Kidney epithelial cell (primary cell): ENCODE measurements at regions not wholly inside any gene's neighbourhood (a gene's known extent, or its start where the extent isn't known, plus 50 kb on each side); places are given as distances from the start of the nearest gene placed in this dataset.

ENCODE experiments used
- DNase-seq: peaks from one replicate; pipeline ENCODE4 v3.0.0-alpha.2; 2010; ENCODE audit warnings: low read depth
- H3K27me3 ChIP-seq: 2 replicates; pipeline ENCODE4 v1.6.0; 2011; ENCODE audit warnings: low read length; ENCODE audit not compliant: control insufficient read depth, insufficient read depth
- H3K36me3 ChIP-seq: 2 replicates; pipeline ENCODE4 v1.5.1; 2011; ENCODE audit warnings: low read length; ENCODE audit not compliant: control insufficient read depth, insufficient read depth
- H3K4me3 ChIP-seq: 2 replicates; pipeline ENCODE4 v1.5.1; 2011; ENCODE audit warnings: low read depth, mild to moderate bottlenecking, control low read depth, low read length
- CTCF ChIP-seq: IDR thresholded peaks from 2 replicates; pipeline ENCODE4 v1.5.1; 2011; ENCODE audit warnings: mild to moderate bottlenecking, moderate library complexity, low read length, control low read depth, inconsistent platforms; ENCODE audit not compliant: insufficient read depth, poor library complexity, severe bottlenecking

GRCh38 chr7:142668495-142668894, 80.8 kb upstream of the PRSS1 start:
- no peaks in the 10 kb centered on the region for H3K27me3 ChIP-seq
- DNase-seq = no peak
- H3K4me3 ChIP-seq = no peak overlapping the region
- TF ChIP-seq CTCF = no peak
- H3K36me3 ChIP-seq = no peaks in the 10 kb centered on the region

GRCh38 chr7:142657376-142657775, 91.9 kb upstream of the PRSS1 start:
- DNase-seq = no peak
- Histone ChIP-seq H3K36me3 (no peaks in the 10 kb centered on the region), H3K27me3 (no peaks in the 10 kb centered on the region), H3K4me3 (no peak overlapping the region)
- no peak for TF ChIP-seq CTCF

- H3K36me3 ChIP-seq = no peaks in the 10 kb centered on the region
- no peak for TF ChIP-seq CTCF
- no peak for DNase-seq
- no peaks in the 10 kb centered on the region for H3K27me3 ChIP-seq
- no peak overlapping the region for H3K4me3 ChIP-seq
Observed at GRCh38 chr7:142654398-142654797, 94.9 kb upstream of the PRSS1 start.

GRCh38 chr7:142647749-142648148, 101.5 kb upstream of the PRSS1 start:
- Histone ChIP-seq H3K27me3 (no peaks in the 10 kb centered on the region), H3K36me3 (no peaks in the 10 kb centered on the region), H3K4me3 (no peak overlapping the region)
- DNase-seq = no peak
- TF ChIP-seq CTCF = no peak

- DNase-seq = no peak
- Histone ChIP-seq H3K27me3 (peaks cover 2% of the 10 kb centered on the region), H3K4me3 (no peak overlapping the region), H3K36me3 (no peaks in the 10 kb centered on the region)
- no peak for TF ChIP-seq CTCF
Observed at GRCh38 chr7:142646386-142647140, 102.7 kb upstream of the PRSS1 start.

GRCh38 chr7:142645777-142646176, 103.5 kb upstream of the PRSS1 start:
- H3K36me3 ChIP-seq = no peaks in the 10 kb centered on the region
- H3K27me3 ChIP-seq = peaks cover 2% of the 10 kb centered on the region
- no peak for DNase-seq
- no peak overlapping the region for H3K4me3 ChIP-seq
- TF ChIP-seq CTCF = no peak
